ENCODE measurements at regions not wholly inside any gene's neighbourhood (a gene's known extent, or its start where the extent isn't known, plus 50 kb on each side); places are given as distances from the start of the nearest gene placed in this dataset.

- H3K27me3 Mint-ChIP-seq (ENCODE audit: insufficient read depth, low read depth) = no peaks in the 10 kb centered on the region
Observed at GRCh38 chr9:13860946-13861640, 452.8 kb downstream of the NFIB start.

DNA sequence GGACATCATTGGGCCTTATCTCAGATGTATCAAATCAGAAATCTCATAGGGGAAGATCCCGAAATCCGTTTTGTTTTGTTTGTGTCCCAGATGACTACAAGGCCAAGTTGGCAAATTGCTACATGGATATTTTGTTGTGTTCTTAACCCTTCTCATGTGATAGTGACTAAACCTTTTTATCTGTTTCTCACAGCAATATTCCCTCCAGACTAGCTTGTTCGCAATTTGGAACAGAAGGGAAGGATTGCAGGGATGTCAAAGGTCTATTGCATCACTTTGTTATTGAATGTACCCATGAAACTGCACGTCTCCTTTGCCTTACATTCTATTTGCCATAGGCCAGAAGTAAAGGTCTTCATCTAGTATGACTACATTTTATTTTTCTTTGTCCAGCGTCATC is 453.9 kb downstream of the NFIB start:
- DNase-seq (ENCODE audit: low spot score) = no peak
- Mint-ChIP-seq H3K9me3 (no peaks in the 10 kb centered on the region), H3K4me3 (no peak overlapping the region), H3K27me3 (ENCODE audit: insufficient read depth, low read depth) (no peaks in the 10 kb centered on the region), H3K36me3 (no peaks in the 10 kb centered on the region), H3K27ac (peak overlapping the region; percentile 20), H3K4me1 (peaks cover 36% of the 10 kb centered on the region)
- H3K9me3 ChIP-seq (ENCODE audit: low read depth) = no peaks in the 10 kb centered on the region
- no peaks in the 10 kb centered on the region for H3K36me3 ChIP-seq
- no peak overlapping the region for H3K4me2 ChIP-seq
- no peaks in the 10 kb centered on the region for H3F3A ChIP-seq (ENCODE audit: low read depth)
- H3K79me2 ChIP-seq (ENCODE audit: low read depth) = no peaks in the 10 kb centered on the region
- H3K9ac ChIP-seq = no peak overlapping the region
- H4K20me1 ChIP-seq (ENCODE audit: low read depth) = no peaks in the 10 kb centered on the region
- no peaks in the 10 kb centered on the region for H3K27me3 ChIP-seq
- TF ChIP-seq, protein P1, sequence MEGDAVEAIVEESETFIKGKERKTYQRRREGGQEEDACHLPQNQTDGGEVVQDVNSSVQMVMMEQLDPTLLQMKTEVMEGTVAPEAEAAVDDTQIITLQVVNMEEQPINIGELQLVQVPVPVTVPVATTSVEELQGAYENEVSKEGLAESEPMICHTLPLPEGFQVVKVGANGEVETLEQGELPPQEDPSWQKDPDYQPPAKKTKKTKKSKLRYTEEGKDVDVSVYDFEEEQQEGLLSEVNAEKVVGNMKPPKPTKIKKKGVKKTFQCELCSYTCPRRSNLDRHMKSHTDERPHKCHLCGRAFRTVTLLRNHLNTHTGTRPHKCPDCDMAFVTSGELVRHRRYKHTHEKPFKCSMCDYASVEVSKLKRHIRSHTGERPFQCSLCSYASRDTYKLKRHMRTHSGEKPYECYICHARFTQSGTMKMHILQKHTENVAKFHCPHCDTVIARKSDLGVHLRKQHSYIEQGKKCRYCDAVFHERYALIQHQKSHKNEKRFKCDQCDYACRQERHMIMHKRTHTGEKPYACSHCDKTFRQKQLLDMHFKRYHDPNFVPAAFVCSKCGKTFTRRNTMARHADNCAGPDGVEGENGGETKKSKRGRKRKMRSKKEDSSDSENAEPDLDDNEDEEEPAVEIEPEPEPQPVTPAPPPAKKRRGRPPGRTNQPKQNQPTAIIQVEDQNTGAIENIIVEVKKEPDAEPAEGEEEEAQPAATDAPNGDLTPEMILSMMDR (IDR thresholded peaks at IDR 0.05) = no peak
- no peak for TF ChIP-seq EZH2phosphoT487 (IDR thresholded peaks at IDR 0.05)
- no peak for TF ChIP-seq EZH2 (IDR thresholded peaks at IDR 0.05)
- no peak overlapping the region for H3K4me3 ChIP-seq
- no peaks in the 10 kb centered on the region for H3K4me1 ChIP-seq
- H3K27ac ChIP-seq = no peak overlapping the region
- H2AFZ ChIP-seq (replicated peaks) = no peak overlapping the region

More at GRCh38 chr9:13860946-13861640, 452.8 kb downstream of the NFIB start:
- no peak overlapping the region for H2AFZ ChIP-seq (replicated peaks)
- no peak overlapping the region for H3K27ac Mint-ChIP-seq
- H3K79me2 ChIP-seq (ENCODE audit: low read depth) = no peaks in the 10 kb centered on the region
- no peaks in the 10 kb centered on the region for H4K20me1 ChIP-seq (ENCODE audit: low read depth)
- H3K4me1 ChIP-seq = no peaks in the 10 kb centered on the region
- no peaks in the 10 kb centered on the region for H3F3A ChIP-seq (ENCODE audit: low read depth)
- H3K4me2 ChIP-seq = no peak overlapping the region
- H3K27me3 ChIP-seq = no peaks in the 10 kb centered on the region
- H3K9ac ChIP-seq = no peak overlapping the region
- peaks cover 36% of the 10 kb centered on the region for H3K4me1 Mint-ChIP-seq
- DNase-seq (ENCODE audit: low spot score) = no peak
- H3K4me3 ChIP-seq = no peak overlapping the region
- TF ChIP-seq, protein P1 (IDR thresholded peaks at IDR 0.05) = no peak
- no peak for TF ChIP-seq EZH2 (IDR thresholded peaks at IDR 0.05)
- H3K27ac ChIP-seq = no peak overlapping the region
- no peaks in the 10 kb centered on the region for H3K9me3 Mint-ChIP-seq
- no peaks in the 10 kb centered on the region for H3K36me3 ChIP-seq
- no peaks in the 10 kb centered on the region for H3K9me3 ChIP-seq (ENCODE audit: low read depth)
- no peak overlapping the region for H3K4me3 Mint-ChIP-seq
- H3K36me3 Mint-ChIP-seq = no peaks in the 10 kb centered on the region

GRCh38 chr9:13857521-13857920 is 456.4 kb downstream of the NFIB start:
- Histone ChIP-seq H3F3A (ENCODE audit: low read depth) (no peaks in the 10 kb centered on the region), H3K4me3 (no peak overlapping the region), H2AFZ (replicated peaks) (no peak overlapping the region), H3K9me3 (ENCODE audit: low read depth) (no peaks in the 10 kb centered on the region), H3K36me3 (no peaks in the 10 kb centered on the region), H3K4me1 (no peaks in the 10 kb centered on the region), H3K79me2 (ENCODE audit: low read depth) (no peaks in the 10 kb centered on the region), H3K9ac (no peak overlapping the region), H3K4me2 (no peak overlapping the region), H3K27me3 (no peaks in the 10 kb centered on the region), H4K20me1 (ENCODE audit: low read depth) (no peaks in the 10 kb centered on the region), H3K27ac (no peak overlapping the region)
- Mint-ChIP-seq H3K36me3 (no peaks in the 10 kb centered on the region), H3K4me3 (no peak overlapping the region), H3K27ac (no peak overlapping the region), H3K4me1 (peaks cover 16% of the 10 kb centered on the region), H3K9me3 (no peaks in the 10 kb centered on the region), H3K27me3 (ENCODE audit: insufficient read depth, low read depth) (no peaks in the 10 kb centered on the region)
- TF ChIP-seq, protein P1 (IDR thresholded peaks at IDR 0.05) = no peak
- no peak for DNase-seq (ENCODE audit: low spot score)
